SK-N-SH treated with all-trans-retinoic acid at 6 μM for 48 hours (cell line): ENCODE measurements at regions not wholly inside any gene's neighbourhood (a gene's known extent, or its start where the extent isn't known, plus 50 kb on each side); places are given as distances from the start of the nearest gene placed in this dataset.
"Not testable (repeated sequence)": the region's sequence is repeated elsewhere in the genome, so short reads cannot be mapped to it uniquely, and the experiment has no call there.

Experiments used
- ATAC-seq: fragments of 200-7000 bp; cut with Tn5 transposase; 3 replicates; pipeline ENCODE4 v1.9.1; 2020; ENCODE audit warnings: mild to moderate bottlenecking, moderate library complexity
- ARNTL ChIP-seq: fragments of 450-650 bp; formaldehyde crosslinking; IDR thresholded peaks from 2 replicates; pipeline ENCODE4 v1.5.0; 2020; ENCODE audit warnings: low read depth, mild to moderate bottlenecking, moderate library complexity, borderline replicate concordance
- BACH2 ChIP-seq: fragments of 250-450 bp; sonication (Bioruptor Pico); IDR thresholded peaks from 2 replicates; pipeline ENCODE4 v1.9.0; 2021; ENCODE audit warnings: mild to moderate bottlenecking, borderline replicate concordance
- CREB5 ChIP-seq: fragments of 250-450 bp; sonication (Bioruptor Pico); IDR thresholded peaks from 2 replicates; pipeline ENCODE4 v1.5.1; 2020; ENCODE audit warnings: low read depth, mild to moderate bottlenecking, moderate library complexity
- ESRRG ChIP-seq: fragments of 250-450 bp; sonication (Bioruptor Pico); IDR thresholded peaks from 2 replicates; pipeline ENCODE4 v1.6.1; 2021; ENCODE audit warnings: mild to moderate bottlenecking
- GLIS3 ChIP-seq: fragments of 250-450 bp; sonication (Bioruptor Pico); IDR thresholded peaks from 2 replicates; pipeline ENCODE4 v1.5.0; 2020; ENCODE audit warnings: mild to moderate bottlenecking, moderate library complexity
- ISL1 ChIP-seq: fragments of 250-450 bp; sonication (Bioruptor Pico); IDR thresholded peaks from 2 replicates; pipeline ENCODE4 v2.1.2; 2022; ENCODE audit warnings: mild to moderate bottlenecking, moderate library complexity
- OSR1 ChIP-seq: fragments of 250-450 bp; sonication (Bioruptor Pico); IDR thresholded peaks from 2 replicates; pipeline ENCODE4 v1.8.0; 2022; ENCODE audit warnings: moderate library complexity, mild to moderate bottlenecking, inconsistent platforms
- PATZ1 ChIP-seq: fragments of 250-450 bp; sonication (Bioruptor Pico); IDR thresholded peaks from 2 replicates; pipeline ENCODE4 v1.8.0; 2020; ENCODE audit warnings: mild to moderate bottlenecking, moderate library complexity, borderline replicate concordance
- POU6F1 ChIP-seq: fragments of 250-450 bp; sonication (Bioruptor Pico); IDR thresholded peaks from 2 replicates; pipeline ENCODE4 v1.8.0; 2021; ENCODE audit warnings: low read depth, mild to moderate bottlenecking, moderate library complexity, borderline replicate concordance
- PPARA ChIP-seq: fragments of 250-450 bp; sonication (Bioruptor Pico); IDR thresholded peaks from 2 replicates; pipeline ENCODE4 v1.5.0; 2020; ENCODE audit warnings: mild to moderate bottlenecking, borderline replicate concordance
- RARB ChIP-seq: fragments of 250-450 bp; sonication (Bioruptor Pico); IDR thresholded peaks from 2 replicates; pipeline ENCODE4 v1.8.0; 2021; ENCODE audit warnings: mild to moderate bottlenecking, moderate library complexity
- SNAI2 ChIP-seq: fragments of 250-450 bp; sonication (Bioruptor Pico); IDR thresholded peaks from 2 replicates; pipeline ENCODE4 v1.5.0; 2020; ENCODE audit warnings: mild to moderate bottlenecking, moderate library complexity
- TCF4 ChIP-seq: fragments of 250-450 bp; sonication (Bioruptor Pico); IDR thresholded peaks from 2 replicates; pipeline ENCODE4 v1.8.0; 2021; ENCODE audit warnings: mild to moderate bottlenecking, moderate library complexity, borderline replicate concordance
- TSHZ2 ChIP-seq: fragments of 250-450 bp; sonication (Bioruptor Pico); IDR thresholded peaks from 2 replicates; pipeline ENCODE4 v1.5.0; 2020; ENCODE audit warnings: mild to moderate bottlenecking, moderate library complexity
- ZC3H10 ChIP-seq: fragments of 250-450 bp; sonication (Bioruptor Pico); IDR thresholded peaks from 2 replicates; pipeline ENCODE4 v1.5.1; 2021; ENCODE audit warnings: mild to moderate bottlenecking, moderate library complexity
- ZFP3 ChIP-seq: fragments of 250-450 bp; sonication (Bioruptor Pico); IDR thresholded peaks from 2 replicates; pipeline ENCODE4 v1.5.0; 2020; ENCODE audit warnings: mild to moderate bottlenecking, moderate library complexity
- ZFP30 ChIP-seq: fragments of 450-650 bp; formaldehyde crosslinking; IDR thresholded peaks from 2 replicates; pipeline ENCODE4 v1.5.0; 2022; ENCODE audit warnings: mild to moderate bottlenecking, moderate library complexity
- ZNF70 ChIP-seq: fragments of 450-650 bp; formaldehyde crosslinking; IDR thresholded peaks from 2 replicates; pipeline ENCODE4 v1.5.0; 2020; ENCODE audit warnings: mild to moderate bottlenecking, moderate library complexity
- ZNF8 ChIP-seq: fragments of 450-650 bp; formaldehyde crosslinking; IDR thresholded peaks from 2 replicates; pipeline ENCODE4 v1.5.0; 2020; ENCODE audit warnings: mild to moderate bottlenecking, moderate library complexity
- TF ChIP-seq, protein P1 (sequence below): fragments of 250-450 bp; sonication (Bioruptor Pico); IDR thresholded peaks from 2 replicates; pipeline ENCODE4 v1.5.1; 2021; ENCODE audit warnings: mild to moderate bottlenecking, moderate library complexity

DNA sequence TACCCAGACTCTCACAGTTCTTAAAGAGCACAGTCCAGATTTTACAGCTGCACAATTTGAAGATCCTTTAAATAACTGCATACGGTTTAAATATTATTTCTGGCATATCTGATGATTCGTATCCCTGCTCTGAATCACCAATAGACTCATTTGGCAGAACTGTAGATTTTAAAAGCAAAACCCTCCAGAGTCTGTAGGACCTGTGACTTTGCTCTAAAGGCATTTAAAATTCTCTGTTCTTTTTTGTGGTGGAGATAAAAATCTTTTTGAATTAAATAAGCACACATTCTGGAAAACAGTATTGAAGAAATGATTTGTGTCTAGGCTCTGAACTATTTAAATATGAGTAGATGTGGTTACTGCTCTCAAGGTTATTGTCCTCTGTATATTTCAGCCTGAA lies 246.2 kb upstream of the PITX2 start:
- TF ChIP-seq ZNF70 (CRISPR knock-in tag) (no peak), BACH2 (CRISPR knock-in tag) (no peak), ZFP3 (CRISPR knock-in tag) (no peak), ZC3H10 (no peak), CREB5 (CRISPR knock-in tag) (no peak), SNAI2 (CRISPR knock-in tag) (no peak)
- TF ChIP-seq, all 23 proteins: peak for 0
- no peak for ATAC-seq

- TF ChIP-seq OSR1 = no peak
- TF ChIP-seq TSHZ2 (CRISPR knock-in tag) = no peak
- TF ChIP-seq ZFP3 (CRISPR knock-in tag) = no peak
- TF ChIP-seq, protein P1, sequence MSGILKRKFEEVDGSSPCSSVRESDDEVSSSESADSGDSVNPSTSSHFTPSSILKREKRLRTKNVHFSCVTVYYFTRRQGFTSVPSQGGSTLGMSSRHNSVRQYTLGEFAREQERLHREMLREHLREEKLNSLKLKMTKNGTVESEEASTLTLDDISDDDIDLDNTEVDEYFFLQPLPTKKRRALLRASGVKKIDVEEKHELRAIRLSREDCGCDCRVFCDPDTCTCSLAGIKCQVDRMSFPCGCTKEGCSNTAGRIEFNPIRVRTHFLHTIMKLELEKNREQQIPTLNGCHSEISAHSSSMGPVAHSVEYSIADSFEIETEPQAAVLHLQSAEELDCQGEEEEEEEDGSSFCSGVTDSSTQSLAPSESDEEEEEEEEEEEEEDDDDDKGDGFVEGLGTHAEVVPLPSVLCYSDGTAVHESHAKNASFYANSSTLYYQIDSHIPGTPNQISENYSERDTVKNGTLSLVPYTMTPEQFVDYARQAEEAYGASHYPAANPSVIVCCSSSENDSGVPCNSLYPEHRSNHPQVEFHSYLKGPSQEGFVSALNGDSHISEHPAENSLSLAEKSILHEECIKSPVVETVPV (CRISPR knock-in tag) = no peak
- TF ChIP-seq GLIS3 (CRISPR knock-in tag) = no peak
- TF ChIP-seq ARNTL = no peak
- no peak for TF ChIP-seq POU6F1
- TF ChIP-seq PPARA (CRISPR knock-in tag) = no peak
- TF ChIP-seq PATZ1 (CRISPR knock-in tag) = no peak
- no peak for TF ChIP-seq CREB5 (CRISPR knock-in tag)
- no peak for TF ChIP-seq ZFP30
- no peak for TF ChIP-seq ZNF70 (CRISPR knock-in tag)
- no peak for TF ChIP-seq TCF4 (CRISPR knock-in tag)
- no peak for TF ChIP-seq BACH2 (CRISPR knock-in tag)
- no peak for TF ChIP-seq ESRRG (CRISPR knock-in tag)
- TF ChIP-seq ZNF8 (CRISPR knock-in tag) = no peak
- no peak for TF ChIP-seq RARB (CRISPR knock-in tag)
- TF ChIP-seq ISL1 (CRISPR knock-in tag) = no peak
- TF ChIP-seq, all 23 proteins: peak for 0
- ATAC-seq = no peak
These were observed 247.1 kb upstream of the PITX2 start for GRCh38 chr4:110869862-110870572.

DNA sequence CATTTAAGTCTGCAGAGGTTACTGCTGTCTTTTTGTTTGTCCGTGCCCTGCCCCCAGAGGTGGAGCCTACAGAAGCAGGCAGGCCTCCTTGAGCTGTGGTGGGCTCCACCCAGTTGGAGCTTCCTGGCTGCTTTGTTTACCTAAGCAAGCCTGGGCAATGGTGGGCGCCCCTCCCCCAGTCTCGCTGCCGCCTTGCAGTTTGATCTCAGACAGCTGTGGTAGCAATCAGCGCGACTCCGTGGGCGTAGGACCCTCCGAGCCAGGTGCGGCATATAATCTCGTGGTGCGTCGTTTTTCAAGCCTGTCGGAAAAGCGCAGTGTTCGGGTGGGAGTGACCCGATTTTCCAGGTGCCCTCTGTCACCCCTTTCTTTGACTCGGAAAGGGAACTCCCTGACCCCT lies 253.3 kb upstream of the PITX2 start:
- not testable (repeated sequence) for ATAC-seq
